Activated CD4-positive, alpha-beta T cell treated with anti-CD3 and anti-CD28 coated beads for 24 hours (primary cell): ENCODE measurements at regions not wholly inside any gene's neighbourhood (a gene's known extent, or its start where the extent isn't known, plus 50 kb on each side); places are given as distances from the start of the nearest gene placed in this dataset.

Source experiments
- DNase-seq, 2 donors: peaks; one replicate each; pipeline ENCODE4 v3.0.0-alpha.2; 2020; ENCODE audit warnings: low read depth in 2 of 2

- DNase-seq, result no peak
Measured at GRCh38 chr2:180463608-180464007, 456.5 kb upstream of the CWC22 start.

- no peak for DNase-seq
Measured at GRCh38 chr2:180461761-180462160, 454.7 kb upstream of the CWC22 start.

GRCh38 chr2:180456801-180457200, 449.7 kb upstream of the CWC22 start:
- no peak for DNase-seq

GRCh38 chr2:180450841-180451240, 443.7 kb upstream of the CWC22 start:
- no peak for DNase-seq

GRCh38 chr2:180449171-180449915, 442.2 kb upstream of the CWC22 start:
- DNase-seq, result no peak

GRCh38 chr2:180446492-180446891, 439.4 kb upstream of the CWC22 start:
- DNase-seq, result no peak

- DNase-seq, result no peak
Measured at GRCh38 chr2:180443888-180444287, 436.8 kb upstream of the CWC22 start.

- no peak for DNase-seq
Measured at GRCh38 chr2:180442860-180443644, 436.0 kb upstream of the CWC22 start.

GRCh38 chr2:180419212-180419611, 412.1 kb upstream of the CWC22 start:
- DNase-seq, result no peak

GRCh38 chr2:180416627-180417026, 409.5 kb upstream of the CWC22 start:
- no peak for DNase-seq

GRCh38 chr2:180413336-180413735, 406.2 kb upstream of the CWC22 start:
- no peak for DNase-seq

- DNase-seq, result no peak
Measured at GRCh38 chr2:180412219-180412618, 405.1 kb upstream of the CWC22 start.

- no peak for DNase-seq
Measured at GRCh38 chr2:180411661-180412060, 404.6 kb upstream of the CWC22 start.

- DNase-seq, result no peak
Measured at GRCh38 chr2:180406687-180407086, 399.6 kb upstream of the CWC22 start.

GRCh38 chr2:180405520-180405919, 398.4 kb upstream of the CWC22 start:
- DNase-seq, result no peak

- DNase-seq, result no peak
Measured at GRCh38 chr2:180394305-180394704, 387.2 kb upstream of the CWC22 start.

GRCh38 chr2:180385601-180386201, 378.6 kb upstream of the CWC22 start:
- no peak for DNase-seq

- no peak for DNase-seq
Measured at GRCh38 chr2:180376066-180376465, 369.0 kb upstream of the CWC22 start.

- DNase-seq, result no peak
Measured at GRCh38 chr2:180374502-180375281, 367.6 kb upstream of the CWC22 start.

- DNase-seq, result no peak
Measured at GRCh38 chr2:180370511-180371205, 363.6 kb upstream of the CWC22 start.

GRCh38 chr2:180368881-180369280, 361.8 kb upstream of the CWC22 start:
- DNase-seq, result no peak
